Left cardiac atrium (tissue), 4 donors: ENCODE measurements at regions not wholly inside any gene's neighbourhood (a gene's known extent, or its start where the extent isn't known, plus 50 kb on each side); places are given as distances from the start of the nearest gene placed in this dataset.
A peak's percentile ranks its signal among the peaks of the same experiment; 100 is the strongest.

Source experiments
- ATAC-seq, 2 donors: fragments of 200-7000 bp; cut with Tn5 transposase; one replicate each; pipeline ENCODE4 v1.9.1; 2020; ENCODE audit warnings: mild to moderate bottlenecking in 2 of 2, moderate library complexity in 2 of 2
- DNase-seq: peaks from one replicate; pipeline ENCODE4 v3.0.0-alpha.2; 2020
- intact Hi-C, 2 donors: fragments of 100-400 bp; cut with DNase I; formaldehyde crosslinking; loops; one replicate each; pipeline versions ENCODE4 v1.14.1 to v1.15.1; 2022 to 2023
- donor health status: DM: no; HTN: yes; CAD: no.
- donor health status: DM: no; HTN: yes; CAD: no; lungs with severe emphysema.
- donor health status: DM: yes; HTN: yes; CAD: no.
- donor health status: Dilated cardiomyopathy.

GRCh38 chr1:59113876-59114457 lies 182.9 kb upstream of the FGGY start:
- intact Hi-C loops = no loop called here
- no peak for ATAC-seq
- no peak for DNase-seq

- ATAC-seq = no peak
- no peak for DNase-seq
- intact Hi-C loops = no loop called here
Observed at GRCh38 chr1:59115865-59116264, 181.0 kb upstream of the FGGY start.

- peak in 1 of 2 donors; percentile 66 for ATAC-seq
- intact Hi-C loops = no loop called here
- DNase-seq = no peak
Observed at GRCh38 chr1:59116920-59117542, 179.9 kb upstream of the FGGY start.

GRCh38 chr1:59122527-59122926 lies 174.4 kb upstream of the FGGY start:
- intact Hi-C loops = no loop called here
- DNase-seq = no peak
- ATAC-seq = no peak

- ATAC-seq (no peak), DNase-seq (no peak)
- intact Hi-C loops = no loop called here
Observed at GRCh38 chr1:59123081-59123681, 173.7 kb upstream of the FGGY start.

GRCh38 chr1:59124166-59124565 lies 172.7 kb upstream of the FGGY start:
- ATAC-seq = no peak
- DNase-seq = no peak
- intact Hi-C loops = no loop called here

- intact Hi-C loops = no loop called here
- DNase-seq = no peak
- no peak for ATAC-seq
Observed at GRCh38 chr1:59125154-59125553, 171.7 kb upstream of the FGGY start.

GRCh38 chr1:59125676-59126320 lies 171.1 kb upstream of the FGGY start:
- no peak for ATAC-seq
- no peak for DNase-seq
- intact Hi-C loops = no loop called here

- intact Hi-C loops = no loop called here
- ATAC-seq = no peak
Observed at GRCh38 chr1:59126366-59126765, 170.5 kb upstream of the FGGY start.

GRCh38 chr1:59128239-59128736 lies 168.6 kb upstream of the FGGY start:
- DNase-seq = no peak
- ATAC-seq = peak in 1 of 2 donors; percentile 27
- intact Hi-C loops = no loop called here

More at GRCh38 chr1:59126366-59126765, 170.5 kb upstream of the FGGY start:
- DNase-seq = no peak

- intact Hi-C loops = no loop called here
- no peak for DNase-seq
- ATAC-seq = no peak
Observed at GRCh38 chr1:59128784-59129227, 168.1 kb upstream of the FGGY start.

- no peak for DNase-seq
- ATAC-seq = no peak
- intact Hi-C loops = no loop called here
Observed at GRCh38 chr1:59132295-59132694, 164.6 kb upstream of the FGGY start.

- intact Hi-C loops = no loop called here
- no peak for DNase-seq
- no peak for ATAC-seq
Observed at GRCh38 chr1:59133997-59134396, 162.9 kb upstream of the FGGY start.

GRCh38 chr1:59135761-59136255 lies 161.1 kb upstream of the FGGY start:
- DNase-seq (no peak), ATAC-seq (no peak)
- intact Hi-C loops = no loop called here

GRCh38 chr1:59136541-59137275 lies 160.2 kb upstream of the FGGY start:
- ATAC-seq (peak in 1 of 2 donors; percentile 26), DNase-seq (no peak)
- intact Hi-C loops = no loop called here

GRCh38 chr1:59137276-59137615 lies 159.6 kb upstream of the FGGY start:
- intact Hi-C loops = no loop called here
- DNase-seq (no peak), ATAC-seq (no peak)

- no peak for ATAC-seq
- intact Hi-C loops = no loop called here
Observed at GRCh38 chr1:59137968-59138367, 158.9 kb upstream of the FGGY start.

GRCh38 chr1:59138402-59138801 lies 158.5 kb upstream of the FGGY start:
- intact Hi-C loops = no loop called here
- ATAC-seq (peak in 1 of 2 donors; percentile 8), DNase-seq (no peak)

More at GRCh38 chr1:59137968-59138367, 158.9 kb upstream of the FGGY start:
- DNase-seq = no peak

- DNase-seq = peak; percentile 41
- ATAC-seq = peak in 1 of 2 donors; percentile 70
- intact Hi-C loops = no loop called here
Observed at GRCh38 chr1:59139396-59139795, 157.5 kb upstream of the FGGY start.
